ENCODE measurements at regions not wholly inside any gene's neighbourhood (a gene's known extent, or its start where the extent isn't known, plus 50 kb on each side); places are given as distances from the start of the nearest gene placed in this dataset.

- ChIA-PET CTCF (interaction anchor here (0.5 kb wide), 1 partner anchor 149 kb away, joined by 3 read pairs; no protein-coding TSS in a partner anchor), POLR2A (no interaction called here)
- Mint-ChIP-seq H3K36me3 (no peaks in the 10 kb centered on the region), H3K27ac (no peak overlapping the region), H3K4me3 (no peak overlapping the region), H3K4me1 (peaks cover 2% of the 10 kb centered on the region), H3K27me3 (ENCODE audit: low read depth) (no peaks in the 10 kb centered on the region), H3K9me3 (no peaks in the 10 kb centered on the region)
- DNase-seq (ENCODE audit: low spot score) (no peak), ATAC-seq (no peak)
- TF ChIP-seq ZNF232 (CRISPR knock-in tag; IDR thresholded peaks at IDR 0.05) (no peak), ARID4B (CRISPR knock-in tag; IDR thresholded peaks at IDR 0.05; ENCODE audit: borderline replicate concordance) (no peak)
These were observed 97.8 kb upstream of the PRPS1L1 start for GRCh38 chr7:18125476-18125875.

- CTCF ChIA-PET: no interaction called here
- Mint-ChIP-seq H3K4me3 (no peak overlapping the region), H3K9me3 (no peaks in the 10 kb centered on the region), H3K36me3 (no peaks in the 10 kb centered on the region), H3K27ac (no peak overlapping the region), H3K27me3 (ENCODE audit: low read depth) (no peaks in the 10 kb centered on the region), H3K4me1 (peaks cover 2% of the 10 kb centered on the region)
- POLR2A ChIA-PET: no interaction called here
- no peak for ATAC-seq
- DNase-seq (ENCODE audit: low spot score): no peak
- no peak for TF ChIP-seq ZMAT4 (CRISPR knock-in tag; IDR thresholded peaks at IDR 0.05)
- TF ChIP-seq ELF4 (CRISPR knock-in tag; IDR thresholded peaks at IDR 0.05; ENCODE audit: low read depth): no peak
- no peak for TF ChIP-seq ZNF396 (CRISPR knock-in tag; IDR thresholded peaks at IDR 0.05; ENCODE audit: borderline replicate concordance)
- no peak for TF ChIP-seq ETV6 (CRISPR knock-in tag; IDR thresholded peaks at IDR 0.05)
- TF ChIP-seq, protein P1, sequence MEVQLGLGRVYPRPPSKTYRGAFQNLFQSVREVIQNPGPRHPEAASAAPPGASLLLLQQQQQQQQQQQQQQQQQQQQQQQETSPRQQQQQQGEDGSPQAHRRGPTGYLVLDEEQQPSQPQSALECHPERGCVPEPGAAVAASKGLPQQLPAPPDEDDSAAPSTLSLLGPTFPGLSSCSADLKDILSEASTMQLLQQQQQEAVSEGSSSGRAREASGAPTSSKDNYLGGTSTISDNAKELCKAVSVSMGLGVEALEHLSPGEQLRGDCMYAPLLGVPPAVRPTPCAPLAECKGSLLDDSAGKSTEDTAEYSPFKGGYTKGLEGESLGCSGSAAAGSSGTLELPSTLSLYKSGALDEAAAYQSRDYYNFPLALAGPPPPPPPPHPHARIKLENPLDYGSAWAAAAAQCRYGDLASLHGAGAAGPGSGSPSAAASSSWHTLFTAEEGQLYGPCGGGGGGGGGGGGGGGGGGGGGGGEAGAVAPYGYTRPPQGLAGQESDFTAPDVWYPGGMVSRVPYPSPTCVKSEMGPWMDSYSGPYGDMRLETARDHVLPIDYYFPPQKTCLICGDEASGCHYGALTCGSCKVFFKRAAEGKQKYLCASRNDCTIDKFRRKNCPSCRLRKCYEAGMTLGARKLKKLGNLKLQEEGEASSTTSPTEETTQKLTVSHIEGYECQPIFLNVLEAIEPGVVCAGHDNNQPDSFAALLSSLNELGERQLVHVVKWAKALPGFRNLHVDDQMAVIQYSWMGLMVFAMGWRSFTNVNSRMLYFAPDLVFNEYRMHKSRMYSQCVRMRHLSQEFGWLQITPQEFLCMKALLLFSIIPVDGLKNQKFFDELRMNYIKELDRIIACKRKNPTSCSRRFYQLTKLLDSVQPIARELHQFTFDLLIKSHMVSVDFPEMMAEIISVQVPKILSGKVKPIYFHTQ (CRISPR knock-in tag; IDR thresholded peaks at IDR 0.05): no peak
- TF ChIP-seq ZNF263 (CRISPR knock-in tag; IDR thresholded peaks at IDR 0.05; ENCODE audit: low read depth): no peak
- TF ChIP-seq E2F1 (CRISPR knock-in tag; IDR thresholded peaks at IDR 0.05): no peak
- no peak for TF ChIP-seq NR3C1 (CRISPR knock-in tag; conservative IDR thresholded peaks at IDR 0.05; ENCODE audit: low read depth)
- no peak for TF ChIP-seq ARID4B (CRISPR knock-in tag; IDR thresholded peaks at IDR 0.05; ENCODE audit: borderline replicate concordance)
- TF ChIP-seq ERG (CRISPR knock-in tag; IDR thresholded peaks at IDR 0.05): no peak
- no peak for TF ChIP-seq CREB1 (CRISPR knock-in tag; IDR thresholded peaks at IDR 0.05)
- TF ChIP-seq ZNF671 (CRISPR knock-in tag; IDR thresholded peaks at IDR 0.05): no peak
- TF ChIP-seq ZNF532 (CRISPR knock-in tag; IDR thresholded peaks at IDR 0.05; ENCODE audit: borderline replicate concordance): no peak
- TF ChIP-seq ESRRA (CRISPR knock-in tag; IDR thresholded peaks at IDR 0.05; ENCODE audit: borderline replicate concordance): no peak
- no peak for TF ChIP-seq SP1 (CRISPR knock-in tag; conservative IDR thresholded peaks at IDR 0.05)
These were observed 98.6 kb upstream of the PRPS1L1 start for GRCh38 chr7:18126281-18126680.
